ENCODE measurements at regions not wholly inside any gene's neighbourhood (a gene's known extent, or its start where the extent isn't known, plus 50 kb on each side); places are given as distances from the start of the nearest gene placed in this dataset.
A peak's percentile ranks its signal among the peaks of the same experiment; 100 is the strongest.

DNA sequence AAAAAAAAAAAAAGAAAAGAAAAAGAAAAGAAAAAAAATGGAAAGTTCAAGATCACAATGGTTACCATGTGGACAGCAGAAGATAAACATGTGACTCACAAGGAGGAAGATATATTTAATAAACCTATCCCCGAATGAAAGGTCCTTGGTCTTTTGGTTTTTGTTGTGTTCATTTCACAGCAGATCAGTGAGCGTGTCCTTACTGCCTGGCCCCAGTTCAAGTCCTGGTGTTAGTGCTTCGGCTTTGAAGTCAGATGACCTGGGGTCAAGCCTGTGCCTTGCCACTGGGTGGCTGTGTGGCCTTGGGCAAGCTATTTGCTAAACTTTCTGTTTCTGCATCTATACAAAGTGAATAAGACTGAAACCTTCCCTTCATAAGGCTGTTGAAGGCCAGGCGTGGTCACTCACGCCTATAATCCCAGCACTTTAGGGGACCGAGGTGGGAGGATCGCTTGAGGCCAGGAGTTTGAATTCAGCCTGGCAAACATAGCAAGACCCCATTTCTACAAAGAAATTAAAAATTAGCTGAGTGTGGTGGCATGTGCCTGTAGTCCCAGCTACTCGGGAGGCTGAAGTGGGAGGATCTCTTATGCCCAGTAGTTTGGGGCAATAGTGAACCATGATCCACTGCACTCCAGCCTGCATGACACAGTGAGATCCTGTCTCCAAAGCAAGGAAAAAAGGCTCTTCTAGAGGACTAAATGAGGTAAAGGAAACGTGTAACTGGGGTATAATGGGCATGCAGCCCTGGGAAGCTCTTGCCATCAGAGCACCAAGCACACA lies 94.5 kb upstream of the SPATA31D4 start:
- H3K27me3 ChIP-seq (ENCODE audit: insufficient read depth, low read length), result peaks cover 12% of the 10 kb centered on the region
- no peak overlapping the region for H3K27ac ChIP-seq (ENCODE audit: low read depth, low read length)
- no peak overlapping the region for H2AFZ ChIP-seq (ENCODE audit: low read length)
- H3K4me1 ChIP-seq (ENCODE audit: insufficient read depth, low read length), result no peaks in the 10 kb centered on the region
- no peaks in the 10 kb centered on the region for H3K36me3 ChIP-seq (ENCODE audit: insufficient read depth, low read length)
- TF ChIP-seq, protein P1, sequence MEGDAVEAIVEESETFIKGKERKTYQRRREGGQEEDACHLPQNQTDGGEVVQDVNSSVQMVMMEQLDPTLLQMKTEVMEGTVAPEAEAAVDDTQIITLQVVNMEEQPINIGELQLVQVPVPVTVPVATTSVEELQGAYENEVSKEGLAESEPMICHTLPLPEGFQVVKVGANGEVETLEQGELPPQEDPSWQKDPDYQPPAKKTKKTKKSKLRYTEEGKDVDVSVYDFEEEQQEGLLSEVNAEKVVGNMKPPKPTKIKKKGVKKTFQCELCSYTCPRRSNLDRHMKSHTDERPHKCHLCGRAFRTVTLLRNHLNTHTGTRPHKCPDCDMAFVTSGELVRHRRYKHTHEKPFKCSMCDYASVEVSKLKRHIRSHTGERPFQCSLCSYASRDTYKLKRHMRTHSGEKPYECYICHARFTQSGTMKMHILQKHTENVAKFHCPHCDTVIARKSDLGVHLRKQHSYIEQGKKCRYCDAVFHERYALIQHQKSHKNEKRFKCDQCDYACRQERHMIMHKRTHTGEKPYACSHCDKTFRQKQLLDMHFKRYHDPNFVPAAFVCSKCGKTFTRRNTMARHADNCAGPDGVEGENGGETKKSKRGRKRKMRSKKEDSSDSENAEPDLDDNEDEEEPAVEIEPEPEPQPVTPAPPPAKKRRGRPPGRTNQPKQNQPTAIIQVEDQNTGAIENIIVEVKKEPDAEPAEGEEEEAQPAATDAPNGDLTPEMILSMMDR (IDR thresholded peaks at IDR 0.05; ENCODE audit: extremely low read depth, low read depth, low read length), result no peak
- no peaks in the 10 kb centered on the region for H3K79me2 ChIP-seq (ENCODE audit: insufficient read depth, low read length)
- H4K20me1 ChIP-seq (ENCODE audit: insufficient read depth, low read length), result no peaks in the 10 kb centered on the region
- no peak overlapping the region for H3K4me3 ChIP-seq (ENCODE audit: insufficient read depth, low read length)
- DNase-seq (ENCODE audit: insufficient read length, low spot score, missing footprints), result no peak
- no peaks in the 10 kb centered on the region for H3K9me3 ChIP-seq (ENCODE audit: low read depth, low read length)
- peak overlapping the region; percentile 30 for H3K4me2 ChIP-seq (ENCODE audit: insufficient read depth, low read length)

DNA sequence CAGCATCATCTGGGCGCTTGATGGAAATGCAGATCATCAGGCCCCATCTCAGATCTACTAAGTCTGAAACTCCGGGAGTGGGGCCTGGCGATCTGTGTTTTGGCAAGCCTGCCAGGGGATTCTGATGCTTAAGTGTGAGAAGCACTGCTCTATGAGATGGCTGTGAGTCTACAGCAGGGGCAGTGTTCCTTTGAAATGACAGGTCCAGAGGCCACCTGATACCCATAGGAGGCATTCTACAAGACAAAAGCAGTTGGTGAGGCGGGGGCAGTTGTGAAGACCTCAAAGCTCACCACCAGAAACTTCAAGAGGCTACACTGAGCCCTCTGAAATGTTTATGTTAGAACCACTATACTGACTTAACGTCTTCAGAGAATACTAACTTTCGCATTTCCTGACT lies 86.9 kb upstream of the SPATA31D4 start:
- TF ChIP-seq, protein P1 (IDR thresholded peaks at IDR 0.05; ENCODE audit: extremely low read depth, low read depth, low read length), result no peak
- H3K4me2 ChIP-seq (ENCODE audit: insufficient read depth, low read length), result no peak overlapping the region
- no peak overlapping the region for H2AFZ ChIP-seq (ENCODE audit: low read length)
- no peak overlapping the region for H3K27ac ChIP-seq (ENCODE audit: low read depth, low read length)
- no peaks in the 10 kb centered on the region for H3K36me3 ChIP-seq (ENCODE audit: insufficient read depth, low read length)
- no peaks in the 10 kb centered on the region for H3K79me2 ChIP-seq (ENCODE audit: insufficient read depth, low read length)
- no peak for DNase-seq (ENCODE audit: insufficient read length, low spot score, missing footprints)
- peaks cover 3% of the 10 kb centered on the region for H3K4me1 ChIP-seq (ENCODE audit: insufficient read depth, low read length)
- no peaks in the 10 kb centered on the region for H3K9me3 ChIP-seq (ENCODE audit: low read depth, low read length)
- H4K20me1 ChIP-seq (ENCODE audit: insufficient read depth, low read length), result no peaks in the 10 kb centered on the region
- peaks cover 4% of the 10 kb centered on the region for H3K27me3 ChIP-seq (ENCODE audit: insufficient read depth, low read length)
- H3K4me3 ChIP-seq (ENCODE audit: insufficient read depth, low read length), result no peak overlapping the region

DNA sequence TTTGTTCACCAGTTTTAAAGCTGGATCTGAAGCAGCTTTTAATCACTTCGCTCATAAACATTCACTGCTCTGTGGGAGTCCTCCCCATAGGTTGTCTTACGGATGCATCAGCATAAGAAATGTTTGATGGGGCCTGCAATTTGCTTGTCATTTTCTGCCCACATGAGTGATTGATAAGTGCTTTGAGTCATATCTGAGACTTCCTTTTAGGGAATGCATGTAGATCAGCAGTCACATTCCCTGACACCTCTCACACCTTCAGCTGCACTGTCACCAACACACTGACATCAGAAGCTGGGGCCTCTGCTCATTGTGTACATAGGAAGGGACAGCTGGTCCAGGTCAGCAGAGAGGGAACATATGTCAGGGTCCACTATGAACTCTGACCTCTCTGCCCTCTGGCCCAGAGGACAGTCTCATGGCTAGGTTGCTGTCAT lies 84.1 kb upstream of the SPATA31D4 start:
- Histone ChIP-seq H3K9me3 (ENCODE audit: low read depth, low read length) (no peaks in the 10 kb centered on the region), H2AFZ (ENCODE audit: low read length) (no peak overlapping the region), H3K4me1 (ENCODE audit: insufficient read depth, low read length) (peaks cover 3% of the 10 kb centered on the region), H3K27me3 (ENCODE audit: insufficient read depth, low read length) (no peaks in the 10 kb centered on the region), H3K36me3 (ENCODE audit: insufficient read depth, low read length) (no peaks in the 10 kb centered on the region), H4K20me1 (ENCODE audit: insufficient read depth, low read length) (no peaks in the 10 kb centered on the region), H3K4me3 (ENCODE audit: insufficient read depth, low read length) (no peak overlapping the region), H3K79me2 (ENCODE audit: insufficient read depth, low read length) (no peaks in the 10 kb centered on the region), H3K27ac (ENCODE audit: low read depth, low read length) (no peak overlapping the region), H3K4me2 (ENCODE audit: insufficient read depth, low read length) (no peak overlapping the region)
- TF ChIP-seq, protein P1 (IDR thresholded peaks at IDR 0.05; ENCODE audit: extremely low read depth, low read depth, low read length), result no peak
- peak; percentile 31 for DNase-seq (ENCODE audit: insufficient read length, low spot score, missing footprints)

DNA sequence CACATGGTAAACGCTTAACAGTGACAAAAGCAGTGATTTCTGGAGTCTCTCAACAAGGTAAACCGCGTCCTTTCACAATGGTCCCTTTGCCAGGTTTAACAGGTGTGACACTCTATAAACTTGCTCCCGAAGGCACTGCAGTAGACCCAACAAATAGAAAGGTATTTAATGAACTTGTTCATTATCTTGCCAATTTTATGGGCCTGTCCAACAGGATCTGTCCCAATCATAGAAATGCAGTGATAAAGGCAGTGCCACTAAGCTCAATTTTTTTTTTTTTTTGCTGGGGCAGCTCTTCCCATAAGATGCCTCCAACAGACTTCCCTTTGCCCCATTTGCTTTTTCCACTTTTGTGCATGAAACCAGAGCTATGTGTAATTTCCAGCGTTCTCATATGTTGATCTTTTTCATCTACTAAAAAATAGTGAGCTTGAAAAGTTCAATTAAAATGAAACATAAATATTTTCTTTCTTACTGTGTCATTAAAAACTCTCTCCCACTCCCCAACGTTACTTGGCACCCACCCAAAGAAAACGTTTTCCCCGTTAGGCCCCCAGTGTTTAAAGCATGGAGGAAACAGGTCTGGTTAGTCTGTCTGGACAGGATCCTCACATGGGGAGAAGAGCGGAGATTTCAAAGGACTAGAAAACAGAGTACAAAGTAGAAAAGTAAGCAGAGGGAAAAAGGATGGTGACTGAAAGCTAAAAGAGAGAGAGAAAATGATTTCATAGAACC lies 80.9 kb upstream of the SPATA31D4 start:
- no peaks in the 10 kb centered on the region for H3K9me3 ChIP-seq (ENCODE audit: low read depth, low read length)
- no peak overlapping the region for H3K4me2 ChIP-seq (ENCODE audit: insufficient read depth, low read length)
- DNase-seq (ENCODE audit: insufficient read length, low spot score, missing footprints), result no peak
- no peaks in the 10 kb centered on the region for H3K36me3 ChIP-seq (ENCODE audit: insufficient read depth, low read length)
- TF ChIP-seq, protein P1 (IDR thresholded peaks at IDR 0.05; ENCODE audit: extremely low read depth, low read depth, low read length), result no peak
- H3K4me1 ChIP-seq (ENCODE audit: insufficient read depth, low read length), result peaks cover 3% of the 10 kb centered on the region
- H2AFZ ChIP-seq (ENCODE audit: low read length), result no peak overlapping the region
- no peak overlapping the region for H3K27ac ChIP-seq (ENCODE audit: low read depth, low read length)
- H3K79me2 ChIP-seq (ENCODE audit: insufficient read depth, low read length), result no peaks in the 10 kb centered on the region
- no peaks in the 10 kb centered on the region for H4K20me1 ChIP-seq (ENCODE audit: insufficient read depth, low read length)
- no peak overlapping the region for H3K4me3 ChIP-seq (ENCODE audit: insufficient read depth, low read length)
- H3K27me3 ChIP-seq (ENCODE audit: insufficient read depth, low read length), result no peaks in the 10 kb centered on the region
